Heart left ventricle (tissue), 16 donors: ENCODE measurements at regions not wholly inside any gene's neighbourhood (a gene's known extent, or its start where the extent isn't known, plus 50 kb on each side); places are given as distances from the start of the nearest gene placed in this dataset.

Experiments used
- ATAC-seq, 4 donors: fragments of 200-7000 bp; cut with Tn5 transposase; one replicate each; pipeline ENCODE4 v1.9.1; 2020 to 2022; ENCODE audit warnings: moderate library complexity in 4 of 4, mild to moderate bottlenecking in 3 of 4, moderate number of reproducible peaks in 1 of 4
- DNase-seq, 5 donors: peaks; one replicate each; pipeline ENCODE4 v3.0.0-alpha.2; 2020
- H3K27ac ChIP-seq, 12 donors: fragments of 200-600 bp; sonication (generic) in 4 of 12; one replicate each; pipeline versions ENCODE4 v1.5.0 to v1.8.0; 2016 to 2022; ENCODE audit warnings: mild to moderate bottlenecking in 2 of 12
- H3K27me3 ChIP-seq, 9 donors: fragments of 200-600 bp; sonication (generic) in 2 of 9; one replicate each; pipeline versions ENCODE4 v1.5.1 to v1.8.0; 2016 to 2022; ENCODE audit warnings: mild to moderate bottlenecking in 3 of 9
- H3K36me3 ChIP-seq, 9 donors: fragments of 200-600 bp; sonication (generic) in 2 of 9; one replicate each; pipeline versions ENCODE4 v1.5.0 to v1.8.0; 2018 to 2022; ENCODE audit warnings: mild to moderate bottlenecking in 2 of 9
- H3K4me1 ChIP-seq, 12 donors: fragments of 200-600 bp; sonication (generic) in 4 of 12; one replicate each; pipeline versions ENCODE4 v1.5.0 to v1.8.0; 2016 to 2022; ENCODE audit warnings: mild to moderate bottlenecking in 3 of 12
- H3K4me3 ChIP-seq, 12 donors: fragments of 200-600 bp; sonication (generic) in 4 of 12; one replicate each; pipeline versions ENCODE4 v1.5.0 to v1.8.0; 2017 to 2022; ENCODE audit warnings: mild to moderate bottlenecking in 9 of 12, moderate library complexity in 4 of 12
- H3K9me3 ChIP-seq, 12 donors: fragments of 200-600 bp; sonication (generic) in 4 of 12; one replicate each; pipeline versions ENCODE4 v1.5.0 to v1.8.0; 2016 to 2022; ENCODE audit warnings: mild to moderate bottlenecking in 1 of 12
- CTCF ChIP-seq, 12 donors: fragments of 200-600 bp; sonication (generic) in 4 of 12; IDR thresholded peaks; one replicate each; pipeline versions ENCODE4 v1.5.0 to v1.8.0; 2018 to 2022; ENCODE audit warnings: antibody characterized with exemption in 12 of 12, mild to moderate bottlenecking in 5 of 12
- POLR2A ChIP-seq, 2 donors: fragments of 450-650 bp; IDR thresholded peaks; one replicate each; pipeline ENCODE4 v1.6.1; 2017; ENCODE audit warnings: antibody characterized with exemption in 2 of 2, mild to moderate bottlenecking in 2 of 2, moderate library complexity in 2 of 2
- WGBS, 4 donors: extraction: QIAGEN DNeasy Blood & Tissue Kit in 2 of 4; methylation state at CpG; one replicate each; pipeline versions ENCODE4 v1.1.5 to v1.1.7; 2013 to 2018; 5-methylcytosine and 5-hydroxymethylcytosine counted together
- intact Hi-C, 10 donors: fragments of 100-400 bp; cut with DNase I; formaldehyde crosslinking; loops; one replicate each; pipeline versions ENCODE4 v1.11.1 to v1.14.2; 2022
- donor health status: ischemic (EF 13 %, LVEDD 7.1; RV severe dilation, severe dysfunction).
- donor health status: healthy with polysubstance abuse.
- donor health status: DM: no; HTN: yes; CAD: no.
- donor health status: DM: no; HTN: no; CAD: no.
- donor health status: ischemic (EF 25% LVEDD 6.9; RV normal size, moderate dysfunction).
- donor health status: ischemic (EF 25% LVEDD 5.7; RV mildly dilated, moderate dysfunction).
- donor health status: healthy.
- donor health status: DM: yes; HTN: yes; CAD: no.
- donor health status: ischemic (EF 35%, LVEDD 5.7; RV mildly dilated, moderate dysfunction).
- donor health status: nonischemic (EF 11% LVEDD 7.7; RV severe dilation, severe dysfunction).
- donor health status: DM: yes; HTN: yes; CAD: no.
- donor health status: PGD.
- donor health status: ischemic (EF 29% LVEDD 5.4; RV normal size, mild dysfunction).
- donor health status: nonischemic (EF 23%, LVEDD 6.1; RV moderate dilation, normal function).

- Histone ChIP-seq H3K27me3 (no peaks in the 10 kb centered on the region), H3K4me3 (peak overlapping the region in 6 of 12 donors; percentile 15 to 43 (median 32)), H3K36me3 (no peaks in the 10 kb centered on the region), H3K27ac (no peak overlapping the region), H3K4me1 (peaks cover 0 to 4% (median 0%) of the 10 kb centered on the region in 12 donors), H3K9me3 (no peaks in the 10 kb centered on the region)
- intact Hi-C loops, result no loop called here
- TF ChIP-seq POLR2A (IDR thresholded peaks at IDR 0.05), result no peak
- no peak for TF ChIP-seq CTCF (IDR thresholded peaks at IDR 0.05)
- DNase-seq, result peak in 1 of 5 donors; percentile 41
- 44 to 54% (median 52%) methylated on average over 21 of the region's 21 CpGs for WGBS, 4 donors
- ATAC-seq, result peak in 1 of 4 donors; percentile 24
Observed at GRCh38 chr6:85113934-85114580, 335.8 kb upstream of the NT5E start.

GRCh38 chr6:85112540-85112939 lies 337.3 kb upstream of the NT5E start:
- Histone ChIP-seq H3K36me3 (no peaks in the 10 kb centered on the region), H3K9me3 (no peaks in the 10 kb centered on the region), H3K27ac (no peak overlapping the region), H3K27me3 (no peaks in the 10 kb centered on the region), H3K4me3 (no peak overlapping the region), H3K4me1 (peaks cover 0 to 4% (median 0%) of the 10 kb centered on the region in 12 donors)
- WGBS, 4 donors, result 71 to 74% (median 72%) methylated on average over 1 of the region's 1 CpG
- ATAC-seq (no peak), DNase-seq (no peak)
- no peak for TF ChIP-seq POLR2A (IDR thresholded peaks at IDR 0.05)
- no peak for TF ChIP-seq CTCF (IDR thresholded peaks at IDR 0.05)
- intact Hi-C loops, result no loop called here

- Histone ChIP-seq H3K27ac (peak overlapping the region in 1 of 12 donors; percentile 4), H3K36me3 (no peaks in the 10 kb centered on the region), H3K4me3 (no peak overlapping the region), H3K4me1 (peaks cover 0 to 4% (median 0%) of the 10 kb centered on the region in 12 donors), H3K27me3 (no peaks in the 10 kb centered on the region), H3K9me3 (no peaks in the 10 kb centered on the region)
- DNase-seq (peak in 1 of 5 donors; percentile 27), ATAC-seq (peak in 1 of 4 donors; percentile 58)
- intact Hi-C loops, result no loop called here
- TF ChIP-seq POLR2A (IDR thresholded peaks at IDR 0.05) (no peak), CTCF (IDR thresholded peaks at IDR 0.05) (no peak)
- WGBS, 4 donors, result 68 to 74% (median 70%) methylated on average over 8 of the region's 8 CpGs
Observed at GRCh38 chr6:85111481-85112011, 338.3 kb upstream of the NT5E start.

- ATAC-seq (no peak), DNase-seq (no peak)
- Histone ChIP-seq H3K36me3 (no peaks in the 10 kb centered on the region), H3K27ac (no peak overlapping the region), H3K9me3 (no peaks in the 10 kb centered on the region), H3K4me3 (no peak overlapping the region), H3K27me3 (no peaks in the 10 kb centered on the region), H3K4me1 (peaks cover 0 to 4% (median 0%) of the 10 kb centered on the region in 12 donors)
- intact Hi-C loops, result no loop called here
- TF ChIP-seq POLR2A (IDR thresholded peaks at IDR 0.05) (no peak), CTCF (IDR thresholded peaks at IDR 0.05) (no peak)
- 66 to 76% (median 72%) methylated on average over 2 of the region's 2 CpGs for WGBS, 4 donors
Observed at GRCh38 chr6:85110943-85111342, 338.9 kb upstream of the NT5E start.
